OCI-LY3 (cell line): ENCODE measurements at regions not wholly inside any gene's neighbourhood (a gene's known extent, or its start where the extent isn't known, plus 50 kb on each side); places are given as distances from the start of the nearest gene placed in this dataset.

Experiments
- H2AFZ ChIP-seq: fragments of 200-600, 300-600 bp; shearing (Covaris generic); 2 replicates; pipeline ENCODE4 v1.6.0; 2014; ENCODE audit warnings: antibody characterized with exemption, low read depth, low read length
- H3K27ac ChIP-seq: fragments of 200-600, 300-600 bp; sonication (generic); 2 replicates; pipeline ENCODE4 v1.5.1; 2014; ENCODE audit warnings: mild to moderate bottlenecking, low read length, moderate library complexity, mixed read lengths
- H3K27me3 ChIP-seq: fragments of 200-600, 300-600 bp; sonication (generic); 2 replicates; pipeline ENCODE4 v1.6.1; 2014; ENCODE audit warnings: low read depth, low read length, mixed read lengths
- H3K36me3 ChIP-seq: fragments of 200-600, 300-600 bp; sonication (generic); replicated peaks from 2 replicates; pipeline ENCODE3; 2014; ENCODE audit warnings: low read depth, low read length, mixed read lengths
- H3K4me1 ChIP-seq: fragments of 300-600, 200-600 bp; sonication (generic); 2 replicates; pipeline ENCODE4 v1.6.1; 2014; ENCODE audit warnings: low read length, mixed read lengths
- H3K4me2 ChIP-seq: fragments of 200-600, 300-600 bp; sonication (generic); 2 replicates; pipeline ENCODE4 v1.6.1; 2014; ENCODE audit warnings: low read length, mixed read lengths
- H3K4me3 ChIP-seq: fragments of 300-600, 200-600 bp; sonication (generic); 2 replicates; pipeline ENCODE4 v1.5.1; 2014; ENCODE audit warnings: antibody characterized with exemption, mild to moderate bottlenecking, low read length, moderate library complexity
- H3K79me2 ChIP-seq: fragments of 300-600, 200-600 bp; shearing (Covaris generic); 2 replicates; pipeline ENCODE4 v1.6.1; 2014; ENCODE audit warnings: mild to moderate bottlenecking, low read length, mixed read lengths
- H3K9ac ChIP-seq: fragments of 300-600, 200-600 bp; shearing (Covaris generic); 2 replicates; pipeline ENCODE4 v1.6.0; 2014; ENCODE audit warnings: mild to moderate bottlenecking, low read length, moderate library complexity
- H3K9me3 ChIP-seq: fragments of 200-600, 300-600 bp; shearing (Covaris generic); 2 replicates; pipeline ENCODE4 v1.6.1; 2014; ENCODE audit warnings: low read length, mixed read lengths; ENCODE audit not compliant: insufficient read depth
- H4K20me1 ChIP-seq: fragments of 200-600, 300-600 bp; sonication (generic); 2 replicates; pipeline ENCODE4 v1.6.1; 2016; ENCODE audit warnings: low read length, mixed read lengths; ENCODE audit not compliant: insufficient read depth
- EZH2phosphoT487 ChIP-seq: fragments of 200-600 bp; shearing (Covaris generic); IDR thresholded peaks from 2 replicates; pipeline ENCODE4 v1.6.1; 2018; ENCODE audit warnings: antibody characterized with exemption, mixed run types, low read depth
- TF ChIP-seq, protein P1 (sequence below): fragments of 200-600, 300-600 bp; sonication (generic); IDR thresholded peaks from 2 replicates; pipeline ENCODE4 v1.5.1; 2014; ENCODE audit warnings: antibody characterized with exemption, low read length, low read depth

DNA sequence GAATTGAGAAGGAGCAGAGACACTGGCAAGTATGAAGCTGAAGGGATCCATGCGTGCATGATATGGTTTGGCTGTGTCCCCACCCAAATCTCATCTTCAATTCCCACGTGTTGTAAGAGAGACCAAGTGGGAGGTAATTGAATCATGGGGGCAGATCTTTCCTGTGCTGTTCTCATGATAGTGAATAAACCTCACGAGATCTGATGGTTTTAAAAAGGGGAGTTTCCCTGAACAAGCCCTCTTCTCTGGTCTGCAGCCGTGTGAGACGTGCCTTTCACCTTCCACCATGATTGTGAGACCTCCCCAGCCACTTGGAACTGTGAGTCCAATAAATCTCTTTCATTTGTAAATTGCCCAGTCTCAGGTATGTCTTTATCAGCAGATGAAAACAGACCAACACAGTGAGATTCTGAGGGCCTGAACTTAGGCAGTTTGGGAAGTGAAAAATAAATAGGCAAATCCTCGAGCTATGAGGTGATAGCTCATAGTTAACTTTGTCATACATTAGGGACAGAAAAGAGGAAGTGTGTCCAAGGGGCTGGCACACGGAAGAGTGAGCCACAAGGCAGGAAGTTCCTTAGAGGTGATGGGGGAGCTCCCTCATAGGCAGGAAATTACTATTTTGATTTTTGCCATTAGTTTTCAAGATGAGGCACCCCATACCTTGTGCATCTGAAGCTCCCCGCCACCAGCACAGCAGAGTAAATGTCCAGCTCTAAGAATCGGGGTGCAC, 658.8 kb upstream of the ID2 start:
- TF ChIP-seq, protein P1, sequence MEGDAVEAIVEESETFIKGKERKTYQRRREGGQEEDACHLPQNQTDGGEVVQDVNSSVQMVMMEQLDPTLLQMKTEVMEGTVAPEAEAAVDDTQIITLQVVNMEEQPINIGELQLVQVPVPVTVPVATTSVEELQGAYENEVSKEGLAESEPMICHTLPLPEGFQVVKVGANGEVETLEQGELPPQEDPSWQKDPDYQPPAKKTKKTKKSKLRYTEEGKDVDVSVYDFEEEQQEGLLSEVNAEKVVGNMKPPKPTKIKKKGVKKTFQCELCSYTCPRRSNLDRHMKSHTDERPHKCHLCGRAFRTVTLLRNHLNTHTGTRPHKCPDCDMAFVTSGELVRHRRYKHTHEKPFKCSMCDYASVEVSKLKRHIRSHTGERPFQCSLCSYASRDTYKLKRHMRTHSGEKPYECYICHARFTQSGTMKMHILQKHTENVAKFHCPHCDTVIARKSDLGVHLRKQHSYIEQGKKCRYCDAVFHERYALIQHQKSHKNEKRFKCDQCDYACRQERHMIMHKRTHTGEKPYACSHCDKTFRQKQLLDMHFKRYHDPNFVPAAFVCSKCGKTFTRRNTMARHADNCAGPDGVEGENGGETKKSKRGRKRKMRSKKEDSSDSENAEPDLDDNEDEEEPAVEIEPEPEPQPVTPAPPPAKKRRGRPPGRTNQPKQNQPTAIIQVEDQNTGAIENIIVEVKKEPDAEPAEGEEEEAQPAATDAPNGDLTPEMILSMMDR, result no peak
- no peak for TF ChIP-seq EZH2phosphoT487
- Histone ChIP-seq H4K20me1 (no peaks in the 10 kb centered on the region), H3K9ac (no peak overlapping the region), H3K4me1 (peaks cover 14% of the 10 kb centered on the region), H3K79me2 (no peaks in the 10 kb centered on the region), H3K4me3 (no peak overlapping the region), H3K4me2 (no peak overlapping the region), H3K9me3 (peaks cover 25% of the 10 kb centered on the region), H3K27me3 (no peaks in the 10 kb centered on the region), H2AFZ (no peak overlapping the region), H3K27ac (peak overlapping the region; percentile 74), H3K36me3 (peaks cover 19% of the 10 kb centered on the region)

GRCh38 chr2:8024506-8024905, 657.4 kb upstream of the ID2 start:
- H4K20me1 ChIP-seq, result no peaks in the 10 kb centered on the region
- no peaks in the 10 kb centered on the region for H3K79me2 ChIP-seq
- no peak overlapping the region for H3K4me3 ChIP-seq
- H2AFZ ChIP-seq, result no peak overlapping the region
- H3K4me1 ChIP-seq, result peaks cover 14% of the 10 kb centered on the region
- no peak overlapping the region for H3K9ac ChIP-seq
- peaks cover 8% of the 10 kb centered on the region for H3K27me3 ChIP-seq
- no peak for TF ChIP-seq EZH2phosphoT487
- TF ChIP-seq, protein P1, result no peak
- no peak overlapping the region for H3K27ac ChIP-seq
- no peak overlapping the region for H3K4me2 ChIP-seq
- H3K9me3 ChIP-seq, result peaks cover 25% of the 10 kb centered on the region
- peaks cover 19% of the 10 kb centered on the region for H3K36me3 ChIP-seq

GRCh38 chr2:8026381-8026780, 655.5 kb upstream of the ID2 start:
- Histone ChIP-seq H3K4me1 (peaks cover 22% of the 10 kb centered on the region), H3K27me3 (peaks cover 15% of the 10 kb centered on the region), H3K9me3 (peaks cover 17% of the 10 kb centered on the region), H4K20me1 (no peaks in the 10 kb centered on the region), H3K4me3 (no peak overlapping the region), H3K27ac (no peak overlapping the region), H3K79me2 (no peaks in the 10 kb centered on the region), H3K36me3 (peaks cover 16% of the 10 kb centered on the region), H3K4me2 (no peak overlapping the region), H2AFZ (no peak overlapping the region), H3K9ac (no peak overlapping the region)
- TF ChIP-seq, protein P1, result no peak
- TF ChIP-seq EZH2phosphoT487, result no peak

GRCh38 chr2:8027387-8027786, 654.5 kb upstream of the ID2 start:
- Histone ChIP-seq H3K9me3 (peaks cover 7% of the 10 kb centered on the region), H2AFZ (no peak overlapping the region), H3K4me2 (no peak overlapping the region), H3K27me3 (peaks cover 16% of the 10 kb centered on the region), H3K36me3 (peaks cover 8% of the 10 kb centered on the region), H3K4me1 (peaks cover 27% of the 10 kb centered on the region), H4K20me1 (no peaks in the 10 kb centered on the region), H3K9ac (no peak overlapping the region), H3K79me2 (no peaks in the 10 kb centered on the region), H3K27ac (no peak overlapping the region), H3K4me3 (no peak overlapping the region)
- TF ChIP-seq, protein P1, result no peak
- TF ChIP-seq EZH2phosphoT487, result no peak
